ENCODE measurements at regions not wholly inside any gene's neighbourhood (a gene's known extent, or its start where the extent isn't known, plus 50 kb on each side); places are given as distances from the start of the nearest gene placed in this dataset.

DNA sequence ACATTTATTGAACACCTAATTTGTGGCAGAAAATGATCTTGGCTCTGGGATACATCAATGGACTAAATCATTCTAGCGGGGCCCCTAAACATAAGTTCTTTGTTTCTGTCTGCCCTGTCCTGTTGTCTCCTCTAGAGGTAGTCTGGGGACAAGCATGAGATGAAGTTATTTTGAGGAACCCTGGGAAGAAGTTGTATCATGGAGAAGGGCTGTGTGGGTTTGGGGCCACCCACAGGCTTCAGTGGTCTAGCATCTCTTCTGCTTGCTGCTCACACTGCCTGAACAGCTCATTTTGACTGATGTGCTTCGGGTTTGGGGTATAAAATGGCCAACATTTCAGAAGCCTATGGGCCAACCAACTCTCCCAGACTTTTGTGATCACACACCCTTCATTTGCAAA lies 50.3 kb upstream of the OSBPL11 start:
- no peaks in the 10 kb centered on the region for H3K4me1 ChIP-seq
- H3K9ac ChIP-seq (ENCODE audit: low read depth in 2 of 2, low read length in 2 of 2): no peak overlapping the region
- no peaks in the 10 kb centered on the region for H3K9me3 ChIP-seq
- no peaks in the 10 kb centered on the region for H3K27me3 ChIP-seq
- H3K4me3 ChIP-seq: no peak overlapping the region
- DNase-seq: no peak
- no peaks in the 10 kb centered on the region for H3K36me3 ChIP-seq
- intact Hi-C loops (cut with DNase I): no loop called here
- TF ChIP-seq, protein P1, sequence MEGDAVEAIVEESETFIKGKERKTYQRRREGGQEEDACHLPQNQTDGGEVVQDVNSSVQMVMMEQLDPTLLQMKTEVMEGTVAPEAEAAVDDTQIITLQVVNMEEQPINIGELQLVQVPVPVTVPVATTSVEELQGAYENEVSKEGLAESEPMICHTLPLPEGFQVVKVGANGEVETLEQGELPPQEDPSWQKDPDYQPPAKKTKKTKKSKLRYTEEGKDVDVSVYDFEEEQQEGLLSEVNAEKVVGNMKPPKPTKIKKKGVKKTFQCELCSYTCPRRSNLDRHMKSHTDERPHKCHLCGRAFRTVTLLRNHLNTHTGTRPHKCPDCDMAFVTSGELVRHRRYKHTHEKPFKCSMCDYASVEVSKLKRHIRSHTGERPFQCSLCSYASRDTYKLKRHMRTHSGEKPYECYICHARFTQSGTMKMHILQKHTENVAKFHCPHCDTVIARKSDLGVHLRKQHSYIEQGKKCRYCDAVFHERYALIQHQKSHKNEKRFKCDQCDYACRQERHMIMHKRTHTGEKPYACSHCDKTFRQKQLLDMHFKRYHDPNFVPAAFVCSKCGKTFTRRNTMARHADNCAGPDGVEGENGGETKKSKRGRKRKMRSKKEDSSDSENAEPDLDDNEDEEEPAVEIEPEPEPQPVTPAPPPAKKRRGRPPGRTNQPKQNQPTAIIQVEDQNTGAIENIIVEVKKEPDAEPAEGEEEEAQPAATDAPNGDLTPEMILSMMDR (IDR thresholded peaks at IDR 0.05): no peak
- no peak overlapping the region for H3K27ac ChIP-seq

DNA sequence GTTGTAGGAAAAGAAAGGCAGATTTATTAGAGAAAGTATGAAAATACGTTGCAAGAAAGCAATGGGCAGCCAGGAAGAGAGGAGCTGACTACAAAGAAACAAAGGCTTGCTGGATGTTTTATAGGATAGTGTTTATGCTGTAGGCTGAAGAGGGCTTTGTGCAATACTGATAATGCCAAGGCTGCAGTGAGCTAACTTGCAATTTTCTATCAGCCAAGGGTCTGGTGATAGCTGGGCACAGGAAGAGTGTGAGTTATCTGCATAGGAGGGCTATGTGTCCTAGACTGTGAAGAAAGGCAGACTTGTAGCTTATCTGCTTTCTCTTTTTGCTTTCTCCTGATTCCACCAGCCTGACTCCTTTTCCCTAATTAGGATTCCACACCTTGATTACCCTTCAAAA lies 51.3 kb upstream of the OSBPL11 start:
- Histone ChIP-seq H3K36me3 (no peaks in the 10 kb centered on the region), H3K27ac (no peak overlapping the region), H3K9ac (ENCODE audit: low read depth in 2 of 2, low read length in 2 of 2) (no peak overlapping the region), H3K4me3 (no peak overlapping the region), H3K4me1 (no peaks in the 10 kb centered on the region), H3K27me3 (no peaks in the 10 kb centered on the region), H3K9me3 (no peaks in the 10 kb centered on the region)
- intact Hi-C loops (cut with DNase I): no loop called here
- DNase-seq: no peak
- TF ChIP-seq, protein P1 (IDR thresholded peaks at IDR 0.05): no peak

DNA sequence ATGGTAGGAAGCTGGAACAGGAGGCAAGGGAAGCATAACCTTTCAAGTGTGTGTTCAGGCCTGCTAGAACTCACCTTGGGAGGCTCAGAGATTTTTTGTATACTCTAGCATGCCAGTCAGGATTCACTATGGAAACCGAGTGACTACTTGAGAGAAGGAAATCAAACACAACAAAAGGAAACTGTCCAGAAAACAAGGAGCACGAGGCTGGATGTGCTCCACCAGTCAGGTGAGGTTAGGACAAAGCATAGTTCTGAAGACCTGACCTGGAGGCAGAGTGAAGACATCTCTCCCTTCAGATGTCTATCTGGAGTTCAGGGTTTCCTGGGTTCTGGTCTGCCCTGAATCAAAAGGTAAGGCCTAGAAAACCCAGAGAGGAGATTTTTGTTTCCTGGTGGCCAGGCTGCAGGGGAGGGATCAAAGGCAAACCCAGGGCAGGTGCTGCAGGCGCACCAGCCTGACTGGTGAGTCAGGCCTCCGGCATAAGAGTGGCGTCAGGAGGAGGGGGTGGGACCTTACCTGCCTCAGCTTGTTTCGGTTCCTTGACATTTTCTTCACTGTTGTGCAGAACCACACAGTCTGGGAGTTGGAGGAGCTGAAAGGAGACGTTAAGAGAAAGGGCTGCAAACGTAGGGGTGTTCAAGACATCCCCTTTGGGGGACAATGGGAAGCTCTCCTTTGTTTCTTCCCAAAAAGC lies 52.2 kb upstream of the OSBPL11 start:
- Histone ChIP-seq H3K4me3 (no peak overlapping the region), H3K27me3 (no peaks in the 10 kb centered on the region), H3K9me3 (no peaks in the 10 kb centered on the region), H3K9ac (ENCODE audit: low read depth in 2 of 2, low read length in 2 of 2) (peak overlapping the region in 1 of 2 donors; percentile 56), H3K4me1 (no peaks in the 10 kb centered on the region), H3K27ac (no peak overlapping the region), H3K36me3 (no peaks in the 10 kb centered on the region)
- intact Hi-C loops (cut with DNase I): no loop called here
- TF ChIP-seq, protein P1 (IDR thresholded peaks at IDR 0.05): no peak
- peak; percentile 59 for DNase-seq

DNA sequence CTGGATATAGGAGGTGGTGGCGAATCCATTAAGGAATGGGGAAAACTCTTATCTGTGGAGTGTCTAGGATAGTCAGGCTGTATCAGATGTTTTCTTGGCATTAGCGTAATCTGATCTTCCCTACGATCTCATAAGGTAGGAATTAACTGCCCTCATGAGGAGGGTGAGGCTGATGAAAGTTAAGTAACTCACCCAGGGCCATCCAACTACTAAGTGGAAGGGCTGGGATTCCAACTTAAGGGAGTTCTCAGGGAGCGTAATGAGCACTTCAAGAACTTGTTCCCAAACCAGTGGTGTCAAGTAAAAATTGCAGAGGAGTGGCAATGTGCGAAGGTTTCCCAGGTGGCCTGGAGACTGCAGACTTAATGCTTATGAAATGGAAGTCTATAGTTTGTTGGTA lies 55.9 kb upstream of the OSBPL11 start:
- no peaks in the 10 kb centered on the region for H3K27me3 ChIP-seq
- no peaks in the 10 kb centered on the region for H3K4me1 ChIP-seq
- H3K4me3 ChIP-seq: no peak overlapping the region
- no peaks in the 10 kb centered on the region for H3K36me3 ChIP-seq
- intact Hi-C loops (cut with DNase I): no loop called here
- H3K9me3 ChIP-seq: no peaks in the 10 kb centered on the region
- DNase-seq: no peak
- no peak overlapping the region for H3K9ac ChIP-seq (ENCODE audit: low read depth in 2 of 2, low read length in 2 of 2)
- TF ChIP-seq, protein P1 (IDR thresholded peaks at IDR 0.05): no peak
- no peak overlapping the region for H3K27ac ChIP-seq

DNA sequence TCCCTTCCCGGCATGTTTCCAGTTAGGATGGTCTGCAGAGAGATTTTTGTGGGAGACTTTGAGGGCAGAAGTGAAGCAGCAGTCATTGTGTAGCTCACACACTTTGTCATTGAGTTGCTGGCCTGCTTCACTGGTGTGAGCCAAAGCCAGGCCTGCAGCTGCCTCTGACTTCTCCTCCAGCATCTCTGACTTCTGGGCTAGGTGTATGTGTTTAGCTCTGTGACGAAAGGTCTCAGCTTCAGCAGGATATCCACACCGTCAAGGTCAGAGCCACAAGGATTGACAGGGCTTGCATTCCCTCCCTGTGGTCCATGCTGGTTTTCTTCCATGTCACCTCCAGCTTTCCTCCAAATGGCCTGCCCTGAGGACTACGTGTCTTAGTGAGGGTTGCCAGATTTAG lies 57.1 kb upstream of the OSBPL11 start:
- no peaks in the 10 kb centered on the region for H3K36me3 ChIP-seq
- H3K9me3 ChIP-seq: no peaks in the 10 kb centered on the region
- H3K4me1 ChIP-seq: no peaks in the 10 kb centered on the region
- intact Hi-C loops (cut with DNase I): no loop called here
- no peak overlapping the region for H3K4me3 ChIP-seq
- H3K27me3 ChIP-seq: no peaks in the 10 kb centered on the region
- TF ChIP-seq, protein P1 (IDR thresholded peaks at IDR 0.05): no peak
- no peak overlapping the region for H3K27ac ChIP-seq
- H3K9ac ChIP-seq (ENCODE audit: low read depth in 2 of 2, low read length in 2 of 2): no peak overlapping the region
- no peak for DNase-seq

All from colonic mucosa (tissue), 4 donors.